ENCODE measurements at regions not wholly inside any gene's neighbourhood (a gene's known extent, or its start where the extent isn't known, plus 50 kb on each side); places are given as distances from the start of the nearest gene placed in this dataset.

DNA sequence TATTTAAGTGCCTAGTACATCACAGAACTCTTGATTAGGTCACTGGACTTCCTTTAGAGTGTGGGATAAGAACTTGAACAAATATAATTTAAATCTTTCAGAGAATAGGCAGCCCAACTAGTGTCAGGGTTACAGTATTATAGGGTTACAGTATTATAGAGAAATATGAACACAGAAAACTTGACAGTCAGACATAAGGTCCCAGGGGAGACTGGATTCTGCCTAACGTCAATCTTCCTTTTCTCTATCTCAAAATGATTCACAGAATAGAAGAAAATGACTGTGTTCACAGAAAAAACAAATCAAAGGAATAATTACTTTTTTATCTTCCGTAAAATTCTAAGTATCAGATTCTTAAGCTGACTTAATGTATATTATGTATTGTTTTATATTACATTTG, 623.8 kb downstream of the HTR1B start:
- Histone ChIP-seq H3K79me2 (ENCODE audit: insufficient read depth, low read length) (no peaks in the 10 kb centered on the region), H3K9me2 (replicated peaks; ENCODE audit: low read depth, low read length) (no peaks in the 10 kb centered on the region), H3K4me3 (ENCODE audit: low read length, poor library complexity, severe bottlenecking) (no peak overlapping the region), H4K20me1 (ENCODE audit: insufficient read depth, low read length, poor library complexity, severe bottlenecking) (no peaks in the 10 kb centered on the region), H3K27me3 (ENCODE audit: insufficient read depth, low read length, poor library complexity, severe bottlenecking) (no peaks in the 10 kb centered on the region), H2AFZ (ENCODE audit: low read length) (no peak overlapping the region), H3K4me1 (ENCODE audit: insufficient read depth, low read length, poor library complexity, severe bottlenecking) (no peaks in the 10 kb centered on the region), H3K4me2 (ENCODE audit: low read depth, low read length, poor library complexity, severe bottlenecking) (no peak overlapping the region), H3K9ac (ENCODE audit: low read depth, low read length, poor library complexity, severe bottlenecking) (no peak overlapping the region), H3F3A (ENCODE audit: low read depth) (no peaks in the 10 kb centered on the region), H3K36me3 (ENCODE audit: insufficient read depth, low read length) (no peaks in the 10 kb centered on the region), H3K9me3 (ENCODE audit: insufficient read depth, low read depth, low read length) (no peaks in the 10 kb centered on the region)
- TF ChIP-seq, protein P1, sequence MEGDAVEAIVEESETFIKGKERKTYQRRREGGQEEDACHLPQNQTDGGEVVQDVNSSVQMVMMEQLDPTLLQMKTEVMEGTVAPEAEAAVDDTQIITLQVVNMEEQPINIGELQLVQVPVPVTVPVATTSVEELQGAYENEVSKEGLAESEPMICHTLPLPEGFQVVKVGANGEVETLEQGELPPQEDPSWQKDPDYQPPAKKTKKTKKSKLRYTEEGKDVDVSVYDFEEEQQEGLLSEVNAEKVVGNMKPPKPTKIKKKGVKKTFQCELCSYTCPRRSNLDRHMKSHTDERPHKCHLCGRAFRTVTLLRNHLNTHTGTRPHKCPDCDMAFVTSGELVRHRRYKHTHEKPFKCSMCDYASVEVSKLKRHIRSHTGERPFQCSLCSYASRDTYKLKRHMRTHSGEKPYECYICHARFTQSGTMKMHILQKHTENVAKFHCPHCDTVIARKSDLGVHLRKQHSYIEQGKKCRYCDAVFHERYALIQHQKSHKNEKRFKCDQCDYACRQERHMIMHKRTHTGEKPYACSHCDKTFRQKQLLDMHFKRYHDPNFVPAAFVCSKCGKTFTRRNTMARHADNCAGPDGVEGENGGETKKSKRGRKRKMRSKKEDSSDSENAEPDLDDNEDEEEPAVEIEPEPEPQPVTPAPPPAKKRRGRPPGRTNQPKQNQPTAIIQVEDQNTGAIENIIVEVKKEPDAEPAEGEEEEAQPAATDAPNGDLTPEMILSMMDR (conservative IDR thresholded peaks at IDR 0.05; ENCODE audit: low read length), result no peak
- TF ChIP-seq EZH2phosphoT487 (IDR thresholded peaks at IDR 0.05; ENCODE audit: borderline replicate concordance), result no peak

DNA sequence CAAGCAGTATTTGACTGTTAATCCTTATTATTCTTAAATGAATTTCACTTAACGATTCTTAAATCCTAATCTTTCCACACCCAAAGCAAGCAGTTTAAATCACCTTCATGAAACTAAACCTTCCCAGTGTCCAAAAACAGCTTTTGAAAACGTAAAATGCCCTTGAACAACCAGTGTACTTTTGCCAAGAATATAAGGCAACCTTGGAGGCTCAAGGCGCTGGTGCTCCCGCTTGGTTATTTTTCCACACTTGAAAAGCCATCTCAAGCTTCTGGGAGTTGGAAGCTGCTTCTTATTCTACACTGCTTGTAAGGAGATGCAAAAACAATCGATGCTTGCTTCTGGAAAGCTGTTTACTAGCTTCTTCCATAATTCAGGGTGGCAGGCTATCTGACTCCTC, 625.7 kb downstream of the HTR1B start:
- H3K9me2 ChIP-seq (replicated peaks; ENCODE audit: low read depth, low read length), result no peaks in the 10 kb centered on the region
- H3K4me1 ChIP-seq (ENCODE audit: insufficient read depth, low read length, poor library complexity, severe bottlenecking), result no peaks in the 10 kb centered on the region
- H3K4me3 ChIP-seq (ENCODE audit: low read length, poor library complexity, severe bottlenecking), result no peak overlapping the region
- no peak overlapping the region for H3K4me2 ChIP-seq (ENCODE audit: low read depth, low read length, poor library complexity, severe bottlenecking)
- no peak overlapping the region for H3K9ac ChIP-seq (ENCODE audit: low read depth, low read length, poor library complexity, severe bottlenecking)
- no peaks in the 10 kb centered on the region for H3K36me3 ChIP-seq (ENCODE audit: insufficient read depth, low read length)
- no peaks in the 10 kb centered on the region for H3K27me3 ChIP-seq (ENCODE audit: insufficient read depth, low read length, poor library complexity, severe bottlenecking)
- no peaks in the 10 kb centered on the region for H4K20me1 ChIP-seq (ENCODE audit: insufficient read depth, low read length, poor library complexity, severe bottlenecking)
- H3K9me3 ChIP-seq (ENCODE audit: insufficient read depth, low read depth, low read length), result no peaks in the 10 kb centered on the region
- no peak for TF ChIP-seq EZH2phosphoT487 (IDR thresholded peaks at IDR 0.05; ENCODE audit: borderline replicate concordance)
- TF ChIP-seq, protein P1 (conservative IDR thresholded peaks at IDR 0.05; ENCODE audit: low read length), result no peak
- no peaks in the 10 kb centered on the region for H3K79me2 ChIP-seq (ENCODE audit: insufficient read depth, low read length)
- H2AFZ ChIP-seq (ENCODE audit: low read length), result no peak overlapping the region
- no peaks in the 10 kb centered on the region for H3F3A ChIP-seq (ENCODE audit: low read depth)

DNA sequence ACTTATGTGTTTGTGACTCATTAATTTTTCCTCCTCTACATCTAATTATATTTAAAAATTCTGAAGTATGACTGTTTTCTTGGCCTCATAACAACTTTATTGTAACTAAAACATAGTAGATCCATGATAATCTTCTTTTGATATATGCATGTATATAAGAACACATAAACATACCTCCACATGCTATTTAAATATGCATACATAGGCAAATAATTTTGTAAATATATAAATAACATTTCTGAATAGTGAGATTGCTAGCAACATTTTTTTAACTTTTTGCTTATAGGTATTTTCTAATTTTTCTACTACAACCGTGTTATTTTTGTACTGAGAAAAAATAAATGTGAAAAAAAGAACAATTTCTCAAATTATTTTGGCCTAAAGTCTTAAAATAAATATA, 627.6 kb downstream of the HTR1B start:
- H3K4me3 ChIP-seq (ENCODE audit: low read length, poor library complexity, severe bottlenecking), result no peak overlapping the region
- no peaks in the 10 kb centered on the region for H3K36me3 ChIP-seq (ENCODE audit: insufficient read depth, low read length)
- H3K9me3 ChIP-seq (ENCODE audit: insufficient read depth, low read depth, low read length), result no peaks in the 10 kb centered on the region
- no peak overlapping the region for H3K4me2 ChIP-seq (ENCODE audit: low read depth, low read length, poor library complexity, severe bottlenecking)
- H4K20me1 ChIP-seq (ENCODE audit: insufficient read depth, low read length, poor library complexity, severe bottlenecking), result no peaks in the 10 kb centered on the region
- H2AFZ ChIP-seq (ENCODE audit: low read length), result no peak overlapping the region
- no peaks in the 10 kb centered on the region for H3K4me1 ChIP-seq (ENCODE audit: insufficient read depth, low read length, poor library complexity, severe bottlenecking)
- H3K9me2 ChIP-seq (replicated peaks; ENCODE audit: low read depth, low read length), result no peaks in the 10 kb centered on the region
- no peak for TF ChIP-seq EZH2phosphoT487 (IDR thresholded peaks at IDR 0.05; ENCODE audit: borderline replicate concordance)
- TF ChIP-seq, protein P1 (conservative IDR thresholded peaks at IDR 0.05; ENCODE audit: low read length), result no peak
- H3K9ac ChIP-seq (ENCODE audit: low read depth, low read length, poor library complexity, severe bottlenecking), result no peak overlapping the region
- no peaks in the 10 kb centered on the region for H3K27me3 ChIP-seq (ENCODE audit: insufficient read depth, low read length, poor library complexity, severe bottlenecking)
- H3K79me2 ChIP-seq (ENCODE audit: insufficient read depth, low read length), result no peaks in the 10 kb centered on the region
- no peaks in the 10 kb centered on the region for H3F3A ChIP-seq (ENCODE audit: low read depth)
